SW480 (cell line): ENCODE measurements at regions not wholly inside any gene's neighbourhood (a gene's known extent, or its start where the extent isn't known, plus 50 kb on each side); places are given as distances from the start of the nearest gene placed in this dataset.
"Not testable (repeated sequence)": the region's sequence is repeated elsewhere in the genome, so short reads cannot be mapped to it uniquely, and the experiment has no call there.

Experiments
- DNase-seq: peaks from one replicate; pipeline ENCODE4 v3.0.0-alpha.2; 2016; ENCODE audit warnings: low spot score

- DNase-seq = no peak
These were observed 86.5 kb upstream of the B3GAT1 start for GRCh38 chr11:134498326-134499139.

GRCh38 chr11:134497586-134497985, 85.5 kb upstream of the B3GAT1 start:
- no peak for DNase-seq

- not testable (repeated sequence) for DNase-seq
These were observed 84.0 kb upstream of the B3GAT1 start for GRCh38 chr11:134496058-134496457.

GRCh38 chr11:134494395-134494794, 82.4 kb upstream of the B3GAT1 start:
- not testable (repeated sequence) for DNase-seq

- not testable (repeated sequence) for DNase-seq
These were observed 80.4 kb upstream of the B3GAT1 start for GRCh38 chr11:134492411-134492810.

GRCh38 chr11:134489728-134490127, 77.7 kb upstream of the B3GAT1 start:
- no peak for DNase-seq

- no peak for DNase-seq
These were observed 76.9 kb upstream of the B3GAT1 start for GRCh38 chr11:134488913-134489312.

- no peak for DNase-seq
These were observed 76.5 kb upstream of the B3GAT1 start for GRCh38 chr11:134488512-134488911.

GRCh38 chr11:134487696-134488095, 75.7 kb upstream of the B3GAT1 start:
- DNase-seq = no peak

GRCh38 chr11:134486704-134487103, 74.7 kb upstream of the B3GAT1 start:
- DNase-seq = no peak

GRCh38 chr11:134486106-134486505, 74.1 kb upstream of the B3GAT1 start:
- no peak for DNase-seq

- no peak for DNase-seq
These were observed 73.3 kb upstream of the B3GAT1 start for GRCh38 chr11:134485316-134485715.

GRCh38 chr11:134483857-134484256, 71.8 kb upstream of the B3GAT1 start:
- no peak for DNase-seq

GRCh38 chr11:134483291-134483690, 71.2 kb upstream of the B3GAT1 start:
- no peak for DNase-seq

- DNase-seq = no peak
These were observed 70.8 kb upstream of the B3GAT1 start for GRCh38 chr11:134482865-134483264.

GRCh38 chr11:134481933-134482527, 70.0 kb upstream of the B3GAT1 start:
- no peak for DNase-seq

- no peak for DNase-seq
These were observed 69.1 kb upstream of the B3GAT1 start for GRCh38 chr11:134481135-134481534.

- no peak for DNase-seq
These were observed 68.2 kb upstream of the B3GAT1 start for GRCh38 chr11:134480136-134480712.

GRCh38 chr11:134479206-134480135, 67.4 kb upstream of the B3GAT1 start:
- no peak for DNase-seq

GRCh38 chr11:134478611-134479010, 66.6 kb upstream of the B3GAT1 start:
- no peak for DNase-seq

GRCh38 chr11:134478176-134478575, 66.1 kb upstream of the B3GAT1 start:
- no peak for DNase-seq

- DNase-seq = no peak
These were observed 65.4 kb upstream of the B3GAT1 start for GRCh38 chr11:134477486-134477885.
